ENCODE measurements at regions not wholly inside any gene's neighbourhood (a gene's known extent, or its start where the extent isn't known, plus 50 kb on each side); places are given as distances from the start of the nearest gene placed in this dataset.

DNA sequence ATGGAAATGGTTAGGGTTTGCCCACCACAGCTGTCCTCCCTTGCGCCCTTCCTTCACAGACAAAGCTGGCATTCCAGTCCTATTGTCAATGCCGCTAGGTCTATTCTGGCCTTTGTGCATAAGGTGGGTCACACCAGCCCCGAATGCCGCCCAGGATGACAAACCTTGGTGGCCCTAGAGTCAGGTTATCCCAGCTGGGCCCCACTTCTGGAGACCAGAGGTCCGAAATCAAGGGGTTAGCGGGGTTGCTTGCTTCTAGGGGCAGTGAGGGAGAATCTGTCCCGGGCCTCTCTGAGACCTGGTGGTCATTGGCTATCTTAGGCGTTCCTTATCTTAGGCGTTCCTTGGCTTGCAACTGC is 472.1 kb downstream of the SOX9 start:
- TF ChIP-seq, protein P1, sequence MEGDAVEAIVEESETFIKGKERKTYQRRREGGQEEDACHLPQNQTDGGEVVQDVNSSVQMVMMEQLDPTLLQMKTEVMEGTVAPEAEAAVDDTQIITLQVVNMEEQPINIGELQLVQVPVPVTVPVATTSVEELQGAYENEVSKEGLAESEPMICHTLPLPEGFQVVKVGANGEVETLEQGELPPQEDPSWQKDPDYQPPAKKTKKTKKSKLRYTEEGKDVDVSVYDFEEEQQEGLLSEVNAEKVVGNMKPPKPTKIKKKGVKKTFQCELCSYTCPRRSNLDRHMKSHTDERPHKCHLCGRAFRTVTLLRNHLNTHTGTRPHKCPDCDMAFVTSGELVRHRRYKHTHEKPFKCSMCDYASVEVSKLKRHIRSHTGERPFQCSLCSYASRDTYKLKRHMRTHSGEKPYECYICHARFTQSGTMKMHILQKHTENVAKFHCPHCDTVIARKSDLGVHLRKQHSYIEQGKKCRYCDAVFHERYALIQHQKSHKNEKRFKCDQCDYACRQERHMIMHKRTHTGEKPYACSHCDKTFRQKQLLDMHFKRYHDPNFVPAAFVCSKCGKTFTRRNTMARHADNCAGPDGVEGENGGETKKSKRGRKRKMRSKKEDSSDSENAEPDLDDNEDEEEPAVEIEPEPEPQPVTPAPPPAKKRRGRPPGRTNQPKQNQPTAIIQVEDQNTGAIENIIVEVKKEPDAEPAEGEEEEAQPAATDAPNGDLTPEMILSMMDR (IDR thresholded peaks at IDR 0.05; ENCODE audit: borderline replicate concordance, insufficient read depth, low read depth, low read length), result no peak
- no peak overlapping the region for H3K4me3 ChIP-seq (ENCODE audit: low read depth, low read length)

GRCh38 chr17:72594248-72594647 is 473.4 kb downstream of the SOX9 start:
- no peak overlapping the region for H3K4me3 ChIP-seq (ENCODE audit: low read depth, low read length)
- TF ChIP-seq, protein P1 (IDR thresholded peaks at IDR 0.05; ENCODE audit: borderline replicate concordance, insufficient read depth, low read depth, low read length), result no peak
